ENCODE measurements at regions not wholly inside any gene's neighbourhood (a gene's known extent, or its start where the extent isn't known, plus 50 kb on each side); places are given as distances from the start of the nearest gene placed in this dataset.

GRCh38 chr2:173555833-173556232 lies 201.2 kb downstream of the CDCA7 start:
- no peak for DNase-seq
- H3K27me3 ChIP-seq: no peaks in the 10 kb centered on the region
- H3K27ac ChIP-seq: no peak overlapping the region
- H3K36me3 ChIP-seq: no peaks in the 10 kb centered on the region
- no peak overlapping the region for H3K4me3 ChIP-seq
- no peaks in the 10 kb centered on the region for H3K9me3 ChIP-seq
- TF ChIP-seq POLR2A (IDR thresholded peaks at IDR 0.05) (no peak), CTCF (IDR thresholded peaks at IDR 0.05) (no peak)
- intact Hi-C loops (cut with DNase I; ENCODE audit: low total_unique reads): no loop called here
- no peaks in the 10 kb centered on the region for H3K4me1 ChIP-seq

GRCh38 chr2:173556816-173557215 lies 202.1 kb downstream of the CDCA7 start:
- Histone ChIP-seq H3K4me3 (no peak overlapping the region), H3K9me3 (no peaks in the 10 kb centered on the region), H3K27me3 (no peaks in the 10 kb centered on the region), H3K4me1 (no peaks in the 10 kb centered on the region), H3K27ac (no peak overlapping the region), H3K36me3 (no peaks in the 10 kb centered on the region)
- no peak for TF ChIP-seq CTCF (IDR thresholded peaks at IDR 0.05)
- no peak for TF ChIP-seq POLR2A (IDR thresholded peaks at IDR 0.05)
- intact Hi-C loops (cut with DNase I; ENCODE audit: low total_unique reads): no loop called here
- DNase-seq: no peak

GRCh38 chr2:173557497-173557896 lies 202.8 kb downstream of the CDCA7 start:
- no peak overlapping the region for H3K4me3 ChIP-seq
- intact Hi-C loops (cut with DNase I; ENCODE audit: low total_unique reads): no loop called here

GRCh38 chr2:173567493-173567892 lies 212.8 kb downstream of the CDCA7 start:
- no peaks in the 10 kb centered on the region for H3K27me3 ChIP-seq
- H3K9me3 ChIP-seq: no peaks in the 10 kb centered on the region
- no peaks in the 10 kb centered on the region for H3K4me1 ChIP-seq
- no peak for TF ChIP-seq POLR2A (IDR thresholded peaks at IDR 0.05)
- TF ChIP-seq CTCF (IDR thresholded peaks at IDR 0.05): no peak
- DNase-seq: no peak
- H3K27ac ChIP-seq: no peak overlapping the region
- intact Hi-C loops (cut with DNase I; ENCODE audit: low total_unique reads): no loop called here
- H3K36me3 ChIP-seq: no peaks in the 10 kb centered on the region
- no peak overlapping the region for H3K4me3 ChIP-seq

More at GRCh38 chr2:173557497-173557896, 202.8 kb downstream of the CDCA7 start:
- H3K4me1 ChIP-seq: no peaks in the 10 kb centered on the region
- DNase-seq: no peak
- TF ChIP-seq CTCF (IDR thresholded peaks at IDR 0.05): no peak
- no peaks in the 10 kb centered on the region for H3K36me3 ChIP-seq
- H3K27me3 ChIP-seq: no peaks in the 10 kb centered on the region
- no peak overlapping the region for H3K27ac ChIP-seq
- H3K9me3 ChIP-seq: no peaks in the 10 kb centered on the region

- no peak for DNase-seq
- H3K27ac ChIP-seq: no peak overlapping the region
- no peaks in the 10 kb centered on the region for H3K4me1 ChIP-seq
- TF ChIP-seq CTCF (IDR thresholded peaks at IDR 0.05) (no peak), POLR2A (IDR thresholded peaks at IDR 0.05) (no peak)
- H3K27me3 ChIP-seq: no peaks in the 10 kb centered on the region
- no peaks in the 10 kb centered on the region for H3K36me3 ChIP-seq
- H3K9me3 ChIP-seq: no peaks in the 10 kb centered on the region
- no peak overlapping the region for H3K4me3 ChIP-seq
- intact Hi-C loops (cut with DNase I; ENCODE audit: low total_unique reads): no loop called here
These were observed 213.4 kb downstream of the CDCA7 start for GRCh38 chr2:173568054-173568453.
